Muscle layer of colon (tissue), 2 donors: ENCODE measurements at regions not wholly inside any gene's neighbourhood (a gene's known extent, or its start where the extent isn't known, plus 50 kb on each side); places are given as distances from the start of the nearest gene placed in this dataset.
A peak's percentile ranks its signal among the peaks of the same experiment; 100 is the strongest.

Source experiments
- H3K27ac ChIP-seq: one replicate; pipeline ENCODE4 v1.7.0; 2013; ENCODE audit warnings: low read depth, mild to moderate bottlenecking, low read length, moderate library complexity
- H3K27me3 ChIP-seq, 2 donors: one replicate each; pipeline ENCODE4 v1.7.0; 2013; ENCODE audit warnings: low read length in 2 of 2, mild to moderate bottlenecking in 2 of 2; ENCODE audit not compliant: insufficient read depth in 2 of 2, control insufficient read depth in 1 of 2
- H3K36me3 ChIP-seq: one replicate; pipeline ENCODE4 v1.7.0; 2013; ENCODE audit warnings: mild to moderate bottlenecking, low read length; ENCODE audit not compliant: insufficient read depth
- H3K4me1 ChIP-seq: one replicate; pipeline ENCODE4 v1.7.0; 2013; ENCODE audit warnings: mild to moderate bottlenecking, low read length; ENCODE audit not compliant: insufficient read depth
- H3K4me3 ChIP-seq, 2 donors: one replicate each; pipeline ENCODE4 v1.7.0; 2013; ENCODE audit warnings: low read length in 2 of 2, low read depth in 1 of 2, mild to moderate bottlenecking in 1 of 2, moderate library complexity in 1 of 2
- H3K9ac ChIP-seq: one replicate; pipeline ENCODE4 v1.7.0; 2013; ENCODE audit warnings: low read length
- H3K9me3 ChIP-seq: one replicate; pipeline ENCODE4 v1.7.0; 2013; ENCODE audit warnings: mild to moderate bottlenecking, low read length
- donor health status: abdominal sarcoma.
- donor health status: Adenocarcinoma of cecum.

DNA sequence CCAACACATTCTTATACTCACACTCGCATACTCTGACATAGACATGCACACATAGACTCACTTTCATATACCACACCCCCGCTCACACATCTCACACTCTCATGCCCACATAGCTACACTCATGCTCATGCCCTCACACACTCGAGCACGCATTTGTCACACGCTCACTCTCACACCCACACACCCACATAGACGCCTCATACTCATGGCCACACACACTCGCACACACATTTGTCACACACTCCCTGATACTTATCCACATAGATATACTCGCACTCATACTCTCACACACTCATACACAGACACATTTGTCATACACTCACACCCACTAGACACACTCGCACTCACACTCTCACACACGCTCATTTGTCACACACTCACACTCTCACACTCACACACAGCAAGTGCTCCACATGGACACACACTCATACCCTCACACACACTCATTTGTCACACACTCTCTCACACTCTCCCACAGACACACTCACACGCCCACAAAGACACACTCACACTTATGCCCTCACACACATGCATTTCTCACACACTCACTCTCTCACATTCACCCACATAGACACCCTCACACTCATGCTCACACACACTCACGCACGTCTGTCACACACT is 50.9 kb downstream of the TNP1 start:
- Histone ChIP-seq H3K36me3 (no peaks in the 10 kb centered on the region), H3K4me3 (no peak overlapping the region), H3K27ac (no peak overlapping the region), H3K27me3 (no peaks in the 10 kb centered on the region), H3K4me1 (peaks cover 8% of the 10 kb centered on the region), H3K9ac (no peak overlapping the region), H3K9me3 (no peaks in the 10 kb centered on the region)

DNA sequence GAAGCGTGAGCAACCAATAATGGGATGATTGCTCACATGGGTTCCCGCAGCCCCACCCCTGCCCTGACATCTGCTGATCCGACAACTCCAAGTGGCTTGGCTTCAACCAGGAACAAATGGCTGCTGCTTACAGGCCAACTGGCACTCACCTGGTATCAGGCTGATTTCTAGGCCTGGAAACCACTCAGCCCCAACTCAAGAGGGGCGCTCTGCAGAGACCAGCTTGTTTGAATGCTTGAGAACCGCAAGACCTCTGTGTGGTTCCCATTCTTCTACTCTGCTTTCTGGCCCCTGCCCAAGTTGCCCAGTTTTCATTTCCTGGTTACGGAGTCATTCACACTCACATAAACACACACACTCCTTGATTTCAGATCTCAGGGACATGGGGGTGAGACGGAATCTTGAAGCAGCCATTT is 52.0 kb downstream of the TNP1 start:
- Histone ChIP-seq H3K9ac (no peak overlapping the region), H3K4me1 (peaks cover 14% of the 10 kb centered on the region), H3K9me3 (no peaks in the 10 kb centered on the region), H3K27me3 (no peaks in the 10 kb centered on the region), H3K27ac (no peak overlapping the region), H3K4me3 (no peak overlapping the region), H3K36me3 (no peaks in the 10 kb centered on the region)

DNA sequence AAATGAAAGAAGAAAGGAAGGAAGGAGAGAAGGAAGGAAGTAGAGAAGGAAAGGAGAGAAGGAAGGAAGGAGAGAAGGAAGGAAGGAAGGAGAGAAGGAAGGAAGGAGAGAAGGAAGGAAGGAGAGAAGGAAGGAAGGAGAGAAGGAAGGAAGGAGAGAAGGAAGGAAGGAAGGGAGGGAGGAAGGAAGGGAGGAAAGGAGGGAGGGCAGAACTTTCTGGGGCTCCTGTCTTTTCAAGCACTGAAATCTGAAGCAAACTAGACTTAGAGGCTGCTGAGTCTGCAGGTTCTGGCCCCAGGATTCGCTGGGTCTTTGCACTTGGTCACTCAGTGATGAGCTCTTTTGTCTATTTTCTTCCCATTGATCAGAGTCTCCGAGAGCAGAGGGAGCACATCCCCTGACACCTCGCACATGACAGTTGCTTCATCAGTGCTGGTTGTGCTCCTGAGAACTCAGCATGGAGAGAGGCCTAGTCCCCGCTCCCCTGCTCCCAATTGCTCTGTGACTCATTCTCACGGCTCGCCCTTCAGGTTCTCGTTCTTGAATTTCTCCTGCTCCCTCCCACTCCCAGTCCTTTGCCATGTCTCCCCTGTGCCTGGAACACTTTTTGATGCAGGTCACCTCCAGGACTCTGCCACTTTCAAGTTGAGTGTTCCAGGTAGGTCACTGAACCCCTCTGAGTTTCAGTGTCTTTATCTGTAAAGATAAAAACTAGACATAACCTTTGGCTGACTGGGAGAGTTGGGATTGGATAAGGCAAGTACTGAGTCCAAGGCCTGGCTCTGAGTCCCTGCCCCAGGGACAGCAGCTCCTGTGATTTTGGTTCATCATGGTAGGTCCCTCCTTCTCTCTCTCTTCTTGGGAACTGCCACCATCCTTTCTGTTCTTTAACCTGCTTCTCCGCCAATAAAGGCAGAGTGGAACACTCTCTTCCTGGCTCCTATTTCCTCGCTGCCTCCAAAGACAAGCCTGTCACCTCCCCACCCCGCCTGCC is 55.2 kb downstream of the TNP1 start:
- Histone ChIP-seq H3K4me3 (no peak overlapping the region), H3K27me3 (no peaks in the 10 kb centered on the region), H3K9ac (no peak overlapping the region), H3K27ac (no peak overlapping the region), H3K4me1 (peaks cover 36% of the 10 kb centered on the region), H3K9me3 (no peaks in the 10 kb centered on the region), H3K36me3 (no peaks in the 10 kb centered on the region)

DNA sequence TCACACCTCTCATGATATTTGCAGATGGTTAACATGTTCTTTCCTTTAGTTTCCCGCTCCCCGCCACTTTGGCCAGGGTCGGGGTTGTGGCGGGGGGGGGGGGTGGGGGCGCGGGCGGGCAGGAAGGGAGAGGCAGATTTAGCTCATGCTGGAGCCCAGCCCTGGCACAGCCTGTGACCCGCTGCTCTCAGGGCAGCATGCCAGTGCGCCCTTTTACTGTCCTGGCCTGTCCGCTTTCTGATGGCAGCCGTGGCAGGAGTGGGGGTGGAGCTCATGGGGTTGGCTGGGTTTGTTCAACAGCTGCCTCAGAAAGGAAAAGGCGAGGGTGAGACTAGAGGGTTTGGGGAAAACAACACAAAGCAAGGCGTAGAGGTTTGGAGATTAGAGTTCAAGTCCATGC is 56.1 kb downstream of the TNP1 start:
- Histone ChIP-seq H3K27ac (no peak overlapping the region), H3K27me3 (no peaks in the 10 kb centered on the region), H3K9me3 (no peaks in the 10 kb centered on the region), H3K36me3 (no peaks in the 10 kb centered on the region), H3K4me3 (no peak overlapping the region), H3K4me1 (peaks cover 38% of the 10 kb centered on the region), H3K9ac (no peak overlapping the region)

DNA sequence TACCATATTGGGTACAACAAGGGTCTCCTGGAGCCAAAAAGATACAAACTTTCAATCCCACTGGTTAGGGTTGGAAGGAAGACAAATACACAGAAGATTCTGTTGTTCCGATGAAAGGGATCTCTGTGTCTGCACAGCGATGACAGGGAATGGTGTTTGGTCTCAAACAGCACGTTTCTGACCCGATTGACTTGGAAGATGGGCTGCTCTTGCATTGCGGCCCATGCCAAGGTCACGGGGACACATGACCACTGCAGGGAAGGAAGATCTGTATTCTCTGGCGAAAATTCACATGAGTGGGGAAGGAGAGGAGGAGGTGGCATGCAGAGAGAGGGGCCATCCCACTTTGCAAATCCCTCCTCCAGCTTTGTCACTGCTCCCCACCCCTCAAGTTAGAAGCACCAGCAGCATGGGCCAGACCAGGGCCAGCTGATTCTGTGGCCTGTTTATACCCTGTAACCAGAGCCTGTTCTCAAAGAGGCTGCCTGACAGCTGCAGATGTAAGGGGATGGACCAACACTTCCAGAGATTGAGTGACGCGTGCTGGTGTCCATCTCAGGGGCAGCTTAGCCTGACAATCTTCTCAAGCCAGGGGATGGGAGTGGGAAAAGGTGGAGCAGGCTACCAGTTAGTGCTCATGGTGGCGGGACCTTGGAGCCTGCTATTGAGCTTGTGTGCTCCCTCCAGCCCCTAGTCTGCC is 57.2 kb downstream of the TNP1 start:
- no peaks in the 10 kb centered on the region for H3K36me3 ChIP-seq
- no peak overlapping the region for H3K4me3 ChIP-seq
- no peaks in the 10 kb centered on the region for H3K27me3 ChIP-seq
- peaks cover 38% of the 10 kb centered on the region for H3K4me1 ChIP-seq
- H3K27ac ChIP-seq: no peak overlapping the region
- H3K9me3 ChIP-seq: no peaks in the 10 kb centered on the region
- H3K9ac ChIP-seq: no peak overlapping the region

DNA sequence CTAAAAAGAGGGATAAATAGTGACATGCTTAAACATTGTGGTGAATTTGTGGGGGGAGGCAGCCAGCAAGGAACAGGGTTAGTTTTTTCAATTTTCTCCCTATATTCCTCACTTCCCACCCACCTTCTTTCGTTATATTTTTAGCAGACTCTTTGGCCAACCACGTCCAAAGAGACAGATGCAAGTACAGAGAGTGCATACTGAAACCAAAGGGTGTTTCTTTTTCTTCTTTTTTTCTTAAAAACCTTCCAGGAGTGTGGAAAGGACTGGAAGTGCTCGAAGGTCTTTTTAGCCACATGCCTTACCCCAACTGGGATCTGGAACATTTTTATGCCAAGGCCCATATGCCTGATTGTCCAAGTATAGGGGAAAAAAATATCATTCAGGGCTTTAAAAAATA is 59.0 kb downstream of the TNP1 start:
- Histone ChIP-seq H3K27me3 (no peaks in the 10 kb centered on the region), H3K4me3 (no peak overlapping the region), H3K36me3 (no peaks in the 10 kb centered on the region), H3K9me3 (no peaks in the 10 kb centered on the region), H3K27ac (peak overlapping the region; percentile 52), H3K4me1 (peaks cover 38% of the 10 kb centered on the region), H3K9ac (no peak overlapping the region)

DNA sequence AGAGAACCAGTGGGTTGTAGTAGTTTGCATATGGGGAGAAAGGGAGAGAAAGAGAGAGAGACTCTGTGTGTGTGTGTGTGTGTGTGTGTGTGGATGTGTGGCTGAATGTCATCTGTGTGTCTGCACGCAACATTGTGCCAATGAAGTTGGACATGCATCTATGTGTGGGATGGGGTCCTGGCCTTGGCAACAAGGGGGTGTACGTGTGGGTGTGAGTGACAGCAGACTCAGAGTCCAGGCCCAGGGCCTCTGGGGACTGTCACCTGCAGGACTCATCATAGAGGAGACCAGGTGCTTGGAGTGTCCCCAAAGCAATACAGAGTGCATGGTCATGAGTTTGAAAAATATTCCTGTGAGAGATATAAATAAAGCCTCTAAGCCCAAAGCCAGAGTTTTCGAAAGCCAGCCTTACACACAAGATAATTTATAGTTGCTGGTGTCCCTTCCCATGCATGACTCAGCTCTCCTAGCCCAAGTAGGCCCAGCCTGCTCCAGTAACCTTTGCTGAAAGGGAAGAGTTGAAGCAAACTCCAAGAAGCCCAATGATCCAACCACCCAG is 59.9 kb downstream of the TNP1 start:
- Histone ChIP-seq H3K4me1 (peaks cover 38% of the 10 kb centered on the region), H3K9me3 (no peaks in the 10 kb centered on the region), H3K36me3 (no peaks in the 10 kb centered on the region), H3K27ac (peak overlapping the region; percentile 52), H3K27me3 (no peaks in the 10 kb centered on the region), H3K9ac (no peak overlapping the region), H3K4me3 (no peak overlapping the region)

DNA sequence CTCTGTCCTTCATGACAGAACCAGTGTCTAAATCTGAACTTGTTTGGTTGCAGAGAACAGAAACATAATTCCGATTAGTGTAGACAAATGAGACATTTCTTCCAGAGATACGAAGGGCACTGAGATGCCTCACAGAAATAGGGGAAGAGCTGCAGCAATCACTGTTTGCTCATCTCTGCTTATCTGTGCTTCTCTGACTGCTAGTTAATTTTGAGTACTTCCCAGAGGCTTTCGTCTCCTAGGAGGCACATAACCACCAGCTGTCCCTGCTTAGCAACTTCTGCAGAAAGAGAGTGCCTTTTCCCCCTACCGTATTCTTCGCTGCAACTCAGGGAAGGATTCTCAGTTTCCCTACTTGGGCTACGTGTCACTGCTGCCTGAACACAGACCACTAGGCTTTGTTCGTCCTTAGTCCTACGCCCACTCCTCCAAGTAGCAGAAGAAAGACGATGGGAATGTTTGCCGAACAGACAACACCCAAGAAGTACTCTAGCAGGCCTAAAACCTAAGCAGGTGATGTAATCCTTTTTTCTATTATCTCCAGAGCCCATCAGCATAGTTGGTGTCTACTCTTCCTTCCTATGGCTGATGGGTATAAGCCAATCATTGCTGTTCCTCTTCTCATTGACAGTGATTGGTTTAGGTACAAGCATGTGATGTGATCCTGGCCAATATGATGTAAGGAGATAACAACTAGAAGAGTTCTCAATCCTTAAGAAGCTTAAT is 63.6 kb downstream of the TNP1 start:
- no peak overlapping the region for H3K9ac ChIP-seq
- no peaks in the 10 kb centered on the region for H3K9me3 ChIP-seq
- H3K27ac ChIP-seq: no peak overlapping the region
- H3K4me3 ChIP-seq: no peak overlapping the region
- no peaks in the 10 kb centered on the region for H3K27me3 ChIP-seq
- no peaks in the 10 kb centered on the region for H3K36me3 ChIP-seq
- H3K4me1 ChIP-seq: peaks cover 43% of the 10 kb centered on the region

DNA sequence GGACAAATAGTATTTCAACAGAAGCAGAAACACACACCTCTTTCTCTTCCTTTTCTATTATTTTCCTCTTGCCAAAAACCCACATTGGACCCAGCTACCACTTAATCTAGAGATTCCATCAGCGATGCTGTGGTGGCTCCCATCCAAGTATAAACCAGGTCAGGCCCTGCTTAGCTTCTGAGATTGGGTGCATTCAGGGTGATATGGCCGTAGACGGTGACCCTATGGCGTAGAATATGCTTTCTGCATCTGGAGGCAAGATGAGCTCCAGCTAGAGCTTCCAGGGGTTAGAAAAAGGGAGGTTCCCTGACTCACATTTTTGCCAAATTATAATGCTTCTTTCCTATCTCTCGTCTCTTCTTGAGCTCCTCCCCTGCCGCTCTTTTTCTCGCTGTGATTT is 66.5 kb downstream of the TNP1 start:
- no peak overlapping the region for H3K4me3 ChIP-seq
- H3K27me3 ChIP-seq: no peaks in the 10 kb centered on the region
- no peaks in the 10 kb centered on the region for H3K9me3 ChIP-seq
- no peaks in the 10 kb centered on the region for H3K36me3 ChIP-seq
- H3K27ac ChIP-seq: peak overlapping the region; percentile 6
- H3K9ac ChIP-seq: no peak overlapping the region
- H3K4me1 ChIP-seq: peaks cover 35% of the 10 kb centered on the region

DNA sequence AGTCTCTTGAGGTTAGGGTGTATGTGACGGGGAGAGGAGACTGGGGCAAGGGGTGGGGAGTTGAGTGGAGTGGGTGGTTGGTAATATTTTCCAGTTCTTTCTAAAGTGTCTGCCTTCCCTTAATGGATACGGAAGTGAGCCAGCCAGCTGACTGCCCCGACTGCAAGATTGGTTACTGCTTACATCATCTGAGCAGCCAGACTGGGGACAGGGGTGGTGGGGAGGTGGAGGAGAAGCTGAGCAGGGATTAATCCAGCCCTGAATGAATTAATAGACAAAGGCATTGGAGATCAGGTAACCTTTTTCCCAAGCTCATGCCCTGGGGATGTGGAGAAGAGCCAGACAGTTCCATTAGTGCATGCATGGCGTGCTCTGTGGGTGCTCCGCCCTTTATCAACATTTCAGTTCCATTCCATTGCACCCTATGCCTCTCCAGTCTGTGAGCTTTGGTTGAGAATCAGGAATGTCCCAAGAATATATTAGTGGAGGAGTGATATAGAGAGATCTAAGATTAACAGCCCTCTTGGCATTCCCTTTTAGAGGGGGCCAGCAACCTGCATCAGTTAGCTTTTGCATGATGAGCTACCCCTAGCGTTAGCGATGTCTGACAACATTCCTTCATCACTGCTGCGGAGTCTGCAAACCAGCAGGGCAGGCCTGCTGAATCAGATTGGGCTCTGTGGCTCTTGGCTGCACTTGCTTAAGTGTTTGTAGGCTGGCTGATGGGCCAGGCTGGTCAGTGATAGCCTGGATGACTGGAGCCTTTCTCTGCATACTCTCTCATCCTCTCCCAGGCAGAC is 67.4 kb downstream of the TNP1 start:
- Histone ChIP-seq H3K36me3 (no peaks in the 10 kb centered on the region), H3K9me3 (no peaks in the 10 kb centered on the region), H3K4me1 (peaks cover 42% of the 10 kb centered on the region), H3K27ac (peak overlapping the region; percentile 79), H3K4me3 (peak overlapping the region in 1 of 2 donors; percentile 19), H3K9ac (no peak overlapping the region), H3K27me3 (no peaks in the 10 kb centered on the region)
